GM12878 (cell line): ENCODE measurements at regions not wholly inside any gene's neighbourhood (a gene's known extent, or its start where the extent isn't known, plus 50 kb on each side); places are given as distances from the start of the nearest gene placed in this dataset.

ENCODE experiments used
- ATAC-seq: fragments of 200-7000 bp; cut with Tn5 transposase; 3 replicates; pipeline ENCODE4 v1.9.1; 2020; ENCODE audit warnings: mild to moderate bottlenecking, moderate library complexity
- BruUV-seq: library from RNA; stranded (reverse); fragments of 400-500 nt; replicated peaks from 2 replicates; lab custom pipeline; 2021; lab: Mats Ljungman, UMichigan
- CTCF ChIA-PET: fragments of 300-600 bp; sonication (Branson Sonifier 250); formaldehyde crosslinking; extraction: SDS; loops from one replicate; lab custom pipeline; 2021; ENCODE audit warnings: inconsistent platforms; lab: Yijun Ruan, JAX
- POLR2A ChIA-PET: fragments of 350-600 bp; formaldehyde crosslinking; extraction: SDS; loops from one replicate; lab custom pipeline; 2021; ENCODE audit warnings: inconsistent platforms; lab: Charles Lee
- RAD21 ChIA-PET: fragments of 300-600 bp; sonication (Branson Sonifier 250); formaldehyde crosslinking; loops from one replicate; lab custom pipeline; 2023; ENCODE audit warnings: antibody characterized with exemption; ENCODE audit not compliant: unreplicated experiment; lab: Charles Lee
- SMC1A ChIA-PET: fragments of 300-600 bp; sonication (Branson Sonifier 250); formaldehyde crosslinking; loops from one replicate; lab custom pipeline; 2023; ENCODE audit not compliant: unreplicated experiment, uncharacterized antibody; lab: Charles Lee
- DNase-seq: peaks from one replicate; pipeline ENCODE4 v3.0.0-alpha.2; 2011; ENCODE audit warnings: low read depth, low spot score
- FAIRE-seq: peaks from 3 replicates; lab custom pipeline; 2011; peaks lifted over from hg19 to GRCh38; lab: Jason Lieb, UNC
- H2AFZ ChIP-seq: 2 replicates; pipeline ENCODE4 v1.6.0; 2011; ENCODE audit warnings: low read depth, low read length, control low read depth; ENCODE audit not compliant: control insufficient read depth
- H3K27ac ChIP-seq: 2 replicates; pipeline ENCODE4 v1.5.1; 2011; ENCODE audit warnings: control low read depth; ENCODE audit not compliant: control insufficient read depth, insufficient read depth
- H3K27me3 ChIP-seq, 2 experiments: replicated peaks in 1 of 2; 2 replicates each; pipeline versions ENCODE4 v1.6.0 to v1.6.1; 2011; ENCODE audit warnings: low read length in 1 of 2; ENCODE audit not compliant: control insufficient read depth in 2 of 2, insufficient read depth in 2 of 2
- H3K36me3 ChIP-seq, 2 experiments: 2 replicates each; pipeline ENCODE4 v1.5.1; 2011; ENCODE audit warnings: low read length in 1 of 2; ENCODE audit not compliant: control insufficient read depth in 2 of 2, insufficient read depth in 2 of 2
- H3K4me1 ChIP-seq: 2 replicates; pipeline ENCODE4 v1.6.1; 2011; ENCODE audit warnings: mild to moderate bottlenecking, low read length, moderate library complexity, mixed read lengths; ENCODE audit not compliant: control insufficient read depth, insufficient read depth
- H3K4me2 ChIP-seq: 2 replicates; pipeline ENCODE4 v1.6.0; 2011; ENCODE audit warnings: control low read depth; ENCODE audit not compliant: control insufficient read depth, insufficient read depth
- H3K4me3 ChIP-seq: fragments of 200-600 bp; sonication (generic); 2 replicates; pipeline ENCODE4 v1.5.1; 2016
- H3K79me2 ChIP-seq: 2 replicates; pipeline ENCODE4 v1.6.0; 2011; ENCODE audit warnings: low read length; ENCODE audit not compliant: control insufficient read depth, insufficient read depth
- H3K9ac ChIP-seq: 2 replicates; pipeline ENCODE4 v1.8.0; 2011; ENCODE audit warnings: low read length, control low read depth, mixed read lengths; ENCODE audit not compliant: control insufficient read depth, insufficient read depth
- H3K9me3 ChIP-seq: replicated peaks from 3 replicates; pipeline ENCODE4 v1.5.1; 2011; ENCODE audit warnings: mild to moderate bottlenecking, low read length; ENCODE audit not compliant: control insufficient read depth, insufficient read depth
- H4K20me1 ChIP-seq: 2 replicates; pipeline ENCODE4 v1.6.0; 2011; ENCODE audit not compliant: control insufficient read depth, insufficient read depth
- CBX5 ChIP-seq: sonication (generic); IDR thresholded peaks from 2 replicates; pipeline ENCODE4 v1.6.1; 2016; ENCODE audit warnings: low read depth, moderate library complexity, mild to moderate bottlenecking, inconsistent platforms
- CHD2 ChIP-seq: IDR thresholded peaks from 2 replicates; pipeline ENCODE4 v1.6.1; 2011; ENCODE audit warnings: low read depth, low read length, improper control_type of control experiment, borderline replicate concordance
- FOXK2 ChIP-seq: fragments of 450-650 bp; IDR thresholded peaks from 2 replicates; pipeline ENCODE4 v1.6.1; 2017; ENCODE audit warnings: mild to moderate bottlenecking, moderate library complexity
- HDAC2 ChIP-seq: fragments of 200-600 bp; sonication (generic); IDR thresholded peaks from 2 replicates; pipeline ENCODE4 v1.6.1; 2017
- HDAC6 ChIP-seq: fragments of 200-600 bp; sonication (generic); IDR thresholded peaks from one replicate; pipeline ENCODE4 v1.8.0; 2017; ENCODE audit warnings: antibody characterized with exemption; ENCODE audit not compliant: unreplicated experiment
- IKZF2 ChIP-seq, 2 experiments: fragments of 450-650 bp; IDR thresholded peaks; 2 replicates each; pipeline ENCODE4 v1.6.1; 2017; ENCODE audit warnings: mild to moderate bottlenecking in 2 of 2, moderate library complexity in 2 of 2
- LARP7 ChIP-seq: fragments of 450-650 bp; IDR thresholded peaks from 2 replicates; pipeline ENCODE4 v1.6.1; 2017; ENCODE audit warnings: mild to moderate bottlenecking
- PAX8 ChIP-seq: fragments of 450-650 bp; IDR thresholded peaks from 2 replicates; pipeline ENCODE4 v1.6.1; 2017; ENCODE audit warnings: mild to moderate bottlenecking, moderate library complexity
- RFX5 ChIP-seq: IDR thresholded peaks from 2 replicates; pipeline ENCODE4 v1.6.1; 2011; ENCODE audit warnings: low read depth, low read length, improper control_type of control experiment
- SMAD1 ChIP-seq: fragments of 450-650 bp; IDR thresholded peaks from 2 replicates; pipeline ENCODE4 v1.6.1; 2018; ENCODE audit warnings: mild to moderate bottlenecking, low read depth; ENCODE audit not compliant: partially characterized antibody
- SP1 ChIP-seq: IDR thresholded peaks from one replicate; pipeline ENCODE4 v1.6.1; 2011; ENCODE audit warnings: low read depth, low read length
- SREBF1 ChIP-seq: IDR thresholded peaks from 2 replicates; pipeline ENCODE4 v1.6.1; 2012; ENCODE audit warnings: mild to moderate bottlenecking, low read length
- TCF7 ChIP-seq: IDR thresholded peaks from 2 replicates; pipeline ENCODE4 v1.6.1; 2014; ENCODE audit warnings: antibody characterized with exemption, borderline replicate concordance
- WRNIP1 ChIP-seq: IDR thresholded peaks from 2 replicates; pipeline ENCODE4 v1.6.1; 2011; ENCODE audit warnings: low read depth, low read length, improper control_type of control experiment, borderline replicate concordance
- ZNF207 ChIP-seq: fragments of 450-650 bp; IDR thresholded peaks from 2 replicates; pipeline ENCODE4 v1.6.1; 2014; ENCODE audit warnings: antibody characterized with exemption, mild to moderate bottlenecking, borderline replicate concordance
- in situ Hi-C: fragments of 300-500 bp; cut with MboI; formaldehyde crosslinking; loops from 9 replicates; pipeline ENCODE4 v1.14.3; 2018; ENCODE audit warnings: mixed read lengths
- intact Hi-C: fragments of 100-400 bp; cut with micrococcal nuclease; formaldehyde crosslinking; loops from one replicate; pipeline ENCODE4 v1.14.2; 2022; ENCODE audit not compliant: unreplicated experiment
- TF ChIP-seq, protein P1 (sequence below): IDR thresholded peaks from 2 replicates; pipeline ENCODE4 v1.6.1; 2011; ENCODE audit warnings: low read depth, low read length, improper control_type of control experiment, borderline replicate concordance
- TF ChIP-seq, protein P2 (sequence below): IDR thresholded peaks from 2 replicates; pipeline ENCODE4 v1.6.1; 2012; ENCODE audit warnings: low read depth, low read length, improper control_type of control experiment
- TF ChIP-seq, protein P3 (sequence below), 3 experiments: IDR thresholded peaks in 2 of 3; conservative IDR thresholded peaks in 1 of 3; 2 replicates each; pipeline ENCODE4 v1.5.1; 2011; ENCODE audit warnings: low read depth in 3 of 3, low read length in 3 of 3, mild to moderate bottlenecking in 3 of 3, control low read depth in 2 of 3, moderate library complexity in 2 of 3, inconsistent platforms in 1 of 3, mixed read lengths in 1 of 3; ENCODE audit not compliant: control insufficient read depth in 2 of 3, insufficient read depth in 1 of 3; ENCODE audit errors: extremely low read depth in 1 of 3
- TF ChIP-seq, protein P4 (sequence below): IDR thresholded peaks from 2 replicates; pipeline ENCODE4 v1.6.1; 2011; ENCODE audit warnings: low read depth, mild to moderate bottlenecking, low read length, moderate library complexity, borderline replicate concordance; ENCODE audit errors: extremely low read depth

DNA sequence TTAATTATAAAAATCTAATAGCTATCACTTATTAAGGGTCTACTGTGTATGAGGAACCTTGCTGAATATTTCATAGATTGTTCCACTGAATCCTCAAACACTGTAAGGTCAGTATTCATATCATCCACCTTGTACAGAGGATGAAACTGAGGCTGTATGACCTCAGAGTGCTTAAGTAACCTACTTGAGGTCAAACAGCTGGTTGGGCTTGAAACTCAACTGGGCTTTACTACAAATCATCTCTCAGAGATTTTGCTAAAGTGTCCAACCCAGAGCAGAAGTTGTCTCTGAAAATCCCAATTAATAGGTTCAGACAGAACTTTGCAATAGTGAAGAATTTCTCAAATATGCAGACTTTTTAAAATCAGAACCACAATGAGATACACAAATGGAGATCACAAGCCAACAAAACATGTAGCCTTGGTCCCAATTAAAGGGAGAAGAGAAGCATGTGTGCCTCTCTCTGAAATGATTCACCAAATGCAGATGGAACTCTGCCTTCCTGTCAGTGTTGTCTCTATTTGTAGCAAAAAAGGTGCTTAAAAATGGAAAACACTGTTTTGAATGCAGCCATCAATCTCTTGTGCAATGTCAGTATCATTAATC is 131.4 kb downstream of the FAM114A2 start:
- Histone ChIP-seq H3K27ac (no peak overlapping the region), H3K79me2 (no peaks in the 10 kb centered on the region), H4K20me1 (no peaks in the 10 kb centered on the region), H3K4me3 (no peak overlapping the region), H3K9ac (no peak overlapping the region), H3K36me3 (no peaks in the 10 kb centered on the region), H3K27me3 (no peaks in the 10 kb centered on the region), H2AFZ (no peak overlapping the region), H3K9me3 (no peaks in the 10 kb centered on the region), H3K4me1 (no peaks in the 10 kb centered on the region), H3K4me2 (no peak overlapping the region)
- ChIA-PET CTCF (no interaction called here), RAD21 (no interaction called here), SMC1A (interaction anchor here (0.8 to 1.1 kb wide), 2 partner anchors 18 to 20 kb away, joined by 3 read pairs; no protein-coding TSS in a partner anchor), POLR2A (no interaction called here)
- intact Hi-C loops = no loop called here
- in situ Hi-C loops = no loop called here
- BruUV-seq = no TSS peak
- DNase-seq = no peak
- ATAC-seq = no peak
- TF ChIP-seq SP1 (no peak), CBX5 (no peak), CHD2 (no peak), LARP7 (no peak), HDAC6 (no peak), HDAC2 (no peak), PAX8 (no peak), RFX5 (no peak), TCF7 (no peak), WRNIP1 (no peak), FOXK2 (no peak), SMAD1 (no peak), IKZF2 (IDR thresholded peaks at IDR 0.05) (no peak), ZNF207 (no peak), SREBF1 (no peak)
- TF ChIP-seq, protein P1, sequence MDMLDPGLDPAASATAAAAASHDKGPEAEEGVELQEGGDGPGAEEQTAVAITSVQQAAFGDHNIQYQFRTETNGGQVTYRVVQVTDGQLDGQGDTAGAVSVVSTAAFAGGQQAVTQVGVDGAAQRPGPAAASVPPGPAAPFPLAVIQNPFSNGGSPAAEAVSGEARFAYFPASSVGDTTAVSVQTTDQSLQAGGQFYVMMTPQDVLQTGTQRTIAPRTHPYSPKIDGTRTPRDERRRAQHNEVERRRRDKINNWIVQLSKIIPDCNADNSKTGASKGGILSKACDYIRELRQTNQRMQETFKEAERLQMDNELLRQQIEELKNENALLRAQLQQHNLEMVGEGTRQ = no peak
- TF ChIP-seq, protein P2, sequence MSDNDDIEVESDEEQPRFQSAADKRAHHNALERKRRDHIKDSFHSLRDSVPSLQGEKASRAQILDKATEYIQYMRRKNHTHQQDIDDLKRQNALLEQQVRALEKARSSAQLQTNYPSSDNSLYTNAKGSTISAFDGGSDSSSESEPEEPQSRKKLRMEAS = no peak
- TF ChIP-seq, protein P3, sequence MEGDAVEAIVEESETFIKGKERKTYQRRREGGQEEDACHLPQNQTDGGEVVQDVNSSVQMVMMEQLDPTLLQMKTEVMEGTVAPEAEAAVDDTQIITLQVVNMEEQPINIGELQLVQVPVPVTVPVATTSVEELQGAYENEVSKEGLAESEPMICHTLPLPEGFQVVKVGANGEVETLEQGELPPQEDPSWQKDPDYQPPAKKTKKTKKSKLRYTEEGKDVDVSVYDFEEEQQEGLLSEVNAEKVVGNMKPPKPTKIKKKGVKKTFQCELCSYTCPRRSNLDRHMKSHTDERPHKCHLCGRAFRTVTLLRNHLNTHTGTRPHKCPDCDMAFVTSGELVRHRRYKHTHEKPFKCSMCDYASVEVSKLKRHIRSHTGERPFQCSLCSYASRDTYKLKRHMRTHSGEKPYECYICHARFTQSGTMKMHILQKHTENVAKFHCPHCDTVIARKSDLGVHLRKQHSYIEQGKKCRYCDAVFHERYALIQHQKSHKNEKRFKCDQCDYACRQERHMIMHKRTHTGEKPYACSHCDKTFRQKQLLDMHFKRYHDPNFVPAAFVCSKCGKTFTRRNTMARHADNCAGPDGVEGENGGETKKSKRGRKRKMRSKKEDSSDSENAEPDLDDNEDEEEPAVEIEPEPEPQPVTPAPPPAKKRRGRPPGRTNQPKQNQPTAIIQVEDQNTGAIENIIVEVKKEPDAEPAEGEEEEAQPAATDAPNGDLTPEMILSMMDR (IDR thresholded peaks at IDR 0.05 in 2 of 3, conservative IDR thresholded peaks at IDR 0.05 in 1 of 3; ENCODE audit: control insufficient read depth in 2 of 3, extremely low read depth in 1 of 3, insufficient read depth in 1 of 3, low read depth in 3 of 3, low read length in 3 of 3) = no peak
- TF ChIP-seq, protein P4, sequence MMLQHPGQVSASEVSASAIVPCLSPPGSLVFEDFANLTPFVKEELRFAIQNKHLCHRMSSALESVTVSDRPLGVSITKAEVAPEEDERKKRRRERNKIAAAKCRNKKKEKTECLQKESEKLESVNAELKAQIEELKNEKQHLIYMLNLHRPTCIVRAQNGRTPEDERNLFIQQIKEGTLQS = no peak
- no peak for FAIRE-seq
